Adrenal gland (tissue), 5 donors: ENCODE measurements at regions not wholly inside any gene's neighbourhood (a gene's known extent, or its start where the extent isn't known, plus 50 kb on each side); places are given as distances from the start of the nearest gene placed in this dataset.

Experiments used
- CTCF ChIP-seq, 6 experiments: fragments of 450-650 bp in 4 of 6; fragments of 200-600 bp in 2 of 6; sonication (generic) in 1 of 6; IDR thresholded peaks; 1 replicate in 5 of 6; 2 replicates in 1 of 6; pipeline versions ENCODE4 v1.5.1 to v1.8.0; 2016 to 2021; ENCODE audit warnings: antibody characterized with exemption in 6 of 6, mild to moderate bottlenecking in 2 of 6, moderate library complexity in 1 of 6
- POLR2A ChIP-seq, 2 donors: fragments of 450-650 bp; IDR thresholded peaks; one replicate each; pipeline ENCODE4 v1.6.1; 2017; ENCODE audit warnings: antibody characterized with exemption in 2 of 2, mild to moderate bottlenecking in 2 of 2, moderate library complexity in 1 of 2
- donor health status: DM: no; HTN: no; CAD: no.

- no peak for TF ChIP-seq CTCF (IDR thresholded peaks at IDR 0.05)
- TF ChIP-seq POLR2A (IDR thresholded peaks at IDR 0.05), result no peak
These were observed 116.5 kb upstream of the REG3G start for GRCh38 chr2:78908973-78909372.
